SK-N-SH (cell line): ENCODE measurements at regions not wholly inside any gene's neighbourhood (a gene's known extent, or its start where the extent isn't known, plus 50 kb on each side); places are given as distances from the start of the nearest gene placed in this dataset.

ENCODE experiments used
- CTCF ChIA-PET: fragments of 300-600, 350-600 bp; formaldehyde crosslinking; extraction: SDS; loops from one replicate; lab custom pipeline; 2021; lab: Yijun Ruan, JAX
- POLR2A ChIA-PET: fragments of 350-600 bp; sonication (Branson Sonifier 250); formaldehyde crosslinking; extraction: SDS; loops from one replicate; lab custom pipeline; 2020; ENCODE audit warnings: antibody characterized with exemption, inconsistent platforms; lab: Yijun Ruan, JAX
- DNase-seq: peaks from one replicate; pipeline ENCODE4 v3.0.0; 2012
- H2AFZ ChIP-seq: fragments of 200-600 bp; sonication (generic); 2 replicates; pipeline ENCODE4 v1.8.1; 2016; ENCODE audit warnings: antibody characterized with exemption, mild to moderate bottlenecking, low read depth
- H3F3A ChIP-seq: fragments of 200-600 bp; sonication (generic); replicated peaks from 2 replicates; pipeline ENCODE3; 2016; ENCODE audit warnings: antibody characterized with exemption, mild to moderate bottlenecking; ENCODE audit not compliant: insufficient read depth
- H3K27ac ChIP-seq, 2 experiments: fragments of 200-500 bp in 1 of 2; fragments of 200-600 bp in 1 of 2; sonication (Bioruptor generic) in 1 of 2; sonication (generic), shearing (Covaris generic) in 1 of 2; 2 replicates each; pipeline versions ENCODE4 v1.5.1 to v1.6.1; 2014 to 2016; ENCODE audit warnings: low read depth in 2 of 2, inconsistent platforms in 1 of 2, low read length in 1 of 2, mild to moderate bottlenecking in 1 of 2, mixed read lengths in 1 of 2
- H3K27me3 ChIP-seq: fragments of 200-600 bp; sonication (generic), shearing (Covaris generic); 2 replicates; pipeline ENCODE4 v1.6.1; 2016; ENCODE audit warnings: mixed run types; ENCODE audit not compliant: insufficient read depth
- H3K36me3 ChIP-seq, 2 experiments: fragments of 200-500 bp in 1 of 2; fragments of 200-600 bp in 1 of 2; sonication (Bioruptor generic) in 1 of 2; sonication (generic) in 1 of 2; replicated peaks in 1 of 2; 2 replicates each; pipeline versions ENCODE3 to v1.5.1; 2014 to 2016; ENCODE audit warnings: low read length in 1 of 2, mild to moderate bottlenecking in 1 of 2; ENCODE audit not compliant: insufficient read depth in 2 of 2, control insufficient read depth in 1 of 2
- H3K4me1 ChIP-seq, 2 experiments: fragments of 200-500 bp in 1 of 2; fragments of 200-600 bp in 1 of 2; sonication (Bioruptor generic) in 1 of 2; sonication (generic), shearing (Covaris generic) in 1 of 2; 2 replicates each; pipeline versions ENCODE4 v1.5.1 to v1.6.1; 2014 to 2016; ENCODE audit warnings: low read depth in 1 of 2, low read length in 1 of 2, mixed run types in 1 of 2; ENCODE audit not compliant: insufficient read depth in 2 of 2, control insufficient read depth in 1 of 2
- H3K4me2 ChIP-seq: fragments of 200-600 bp; sonication (generic), shearing (Covaris generic); 2 replicates; pipeline ENCODE4 v1.6.1; 2017; ENCODE audit warnings: mixed run types
- H3K4me3 ChIP-seq, 2 experiments: fragments of 200-500 bp in 1 of 2; fragments of 200-600 bp in 1 of 2; sonication (Bioruptor generic) in 1 of 2; sonication (generic), shearing (Covaris generic) in 1 of 2; 2 replicates each; pipeline versions ENCODE4 v1.5.1 to v1.8.1; 2014 to 2016; ENCODE audit warnings: low read depth in 2 of 2, inconsistent platforms in 1 of 2, low read length in 1 of 2, mild to moderate bottlenecking in 1 of 2, mixed read lengths in 1 of 2, moderate library complexity in 1 of 2
- H3K79me2 ChIP-seq: fragments of 200-600 bp; sonication (generic); 2 replicates; pipeline ENCODE4 v1.8.1; 2017; ENCODE audit warnings: mild to moderate bottlenecking; ENCODE audit not compliant: insufficient read depth
- H3K9ac ChIP-seq: fragments of 200-600 bp; sonication (generic); 2 replicates; pipeline ENCODE4 v1.6.1; 2017; ENCODE audit warnings: mixed run types
- H3K9me2 ChIP-seq: fragments of 200-600 bp; sonication (generic); 2 replicates; pipeline ENCODE4 v1.6.1; 2017; ENCODE audit warnings: mixed run types
- H3K9me3 ChIP-seq: fragments of 200-600 bp; sonication (generic); 2 replicates; pipeline ENCODE4 v1.6.1; 2017; ENCODE audit warnings: mixed run types, mild to moderate bottlenecking, moderate library complexity
- H4K20me1 ChIP-seq: fragments of 200-600 bp; sonication (generic); 2 replicates; pipeline ENCODE4 v1.6.1; 2017; ENCODE audit warnings: mild to moderate bottlenecking, mixed run types; ENCODE audit not compliant: insufficient read depth
- ELF1 ChIP-seq: IDR thresholded peaks from 2 replicates; pipeline ENCODE4 v1.4.0; 2012
- EP300 ChIP-seq, 2 experiments: IDR thresholded peaks; 2 replicates each; pipeline versions ENCODE4 v1.4.0 to v1.6.1; 2012; ENCODE audit warnings: borderline replicate concordance in 1 of 2, low read depth in 1 of 2, low read length in 1 of 2
- EZH2phosphoT487 ChIP-seq: fragments of 200-600 bp; sonication (generic); IDR thresholded peaks from 2 replicates; pipeline ENCODE4 v1.6.1; 2017; ENCODE audit warnings: low read depth, mixed run types, mild to moderate bottlenecking, antibody characterized with exemption, moderate library complexity, borderline replicate concordance
- FOXM1 ChIP-seq: IDR thresholded peaks from 2 replicates; pipeline ENCODE4 v1.4.0; 2012; ENCODE audit warnings: low read depth, mild to moderate bottlenecking
- GABPA ChIP-seq: IDR thresholded peaks from 2 replicates; pipeline ENCODE4 v1.4.0; 2012; ENCODE audit warnings: low read depth, mild to moderate bottlenecking
- GATA2 ChIP-seq: sonication (generic); formaldehyde crosslinking; IDR thresholded peaks from 2 replicates; pipeline ENCODE4 v1.5.0; 2020; ENCODE audit warnings: mild to moderate bottlenecking, missing genetic modification reagents
- IRF3 ChIP-seq: fragments of 150-350 bp; IDR thresholded peaks from 2 replicates; pipeline ENCODE4 v1.6.1; 2016; ENCODE audit warnings: mild to moderate bottlenecking, low read depth, low read length
- JUND ChIP-seq: IDR thresholded peaks from 2 replicates; pipeline ENCODE4 v1.4.0; 2012
- NFIC ChIP-seq: IDR thresholded peaks from 2 replicates; pipeline ENCODE4 v1.4.0; 2012; ENCODE audit warnings: borderline replicate concordance
- POLR2AphosphoS5 ChIP-seq: IDR thresholded peaks from 2 replicates; pipeline ENCODE4 v1.6.1; 2012; ENCODE audit warnings: low read depth, low read length
- RCOR1 ChIP-seq: fragments of 150-350 bp; IDR thresholded peaks from 2 replicates; pipeline ENCODE4 v1.6.1; 2017; ENCODE audit warnings: antibody characterized with exemption, low read length
- RFX5 ChIP-seq: IDR thresholded peaks from 2 replicates; pipeline ENCODE4 v1.6.1; 2012; ENCODE audit warnings: mild to moderate bottlenecking, improper control_type of control experiment, low read length
- RXRA ChIP-seq: IDR thresholded peaks from 2 replicates; pipeline ENCODE4 v1.4.0; 2012; ENCODE audit warnings: low read depth, mild to moderate bottlenecking, borderline replicate concordance
- TAF1 ChIP-seq: IDR thresholded peaks from 2 replicates; pipeline ENCODE4 v1.6.1; 2012; ENCODE audit warnings: low read depth, mild to moderate bottlenecking, low read length, moderate library complexity, borderline replicate concordance
- TCF12 ChIP-seq: IDR thresholded peaks from 2 replicates; pipeline ENCODE4 v1.4.0; 2012
- USF1 ChIP-seq: IDR thresholded peaks from 2 replicates; pipeline ENCODE4 v1.4.0; 2012; ENCODE audit warnings: low read depth, borderline replicate concordance
- USF2 ChIP-seq: fragments of 150-350 bp; IDR thresholded peaks from 2 replicates; pipeline ENCODE4 v1.6.1; 2017; ENCODE audit warnings: antibody characterized with exemption, low read length, low read depth, borderline replicate concordance
- WGBS: methylation state at CpG from one replicate; pipeline ENCODE4 v1.1.6; 2017; ENCODE audit warnings: low lambda C conversion rate; 5-methylcytosine and 5-hydroxymethylcytosine counted together
- TF ChIP-seq, protein P1 (sequence below): IDR thresholded peaks from 2 replicates; pipeline ENCODE4 v1.4.0; 2012; ENCODE audit warnings: low read depth, borderline replicate concordance
- TF ChIP-seq, protein P2 (sequence below): IDR thresholded peaks from 2 replicates; pipeline ENCODE4; 2012

DNA sequence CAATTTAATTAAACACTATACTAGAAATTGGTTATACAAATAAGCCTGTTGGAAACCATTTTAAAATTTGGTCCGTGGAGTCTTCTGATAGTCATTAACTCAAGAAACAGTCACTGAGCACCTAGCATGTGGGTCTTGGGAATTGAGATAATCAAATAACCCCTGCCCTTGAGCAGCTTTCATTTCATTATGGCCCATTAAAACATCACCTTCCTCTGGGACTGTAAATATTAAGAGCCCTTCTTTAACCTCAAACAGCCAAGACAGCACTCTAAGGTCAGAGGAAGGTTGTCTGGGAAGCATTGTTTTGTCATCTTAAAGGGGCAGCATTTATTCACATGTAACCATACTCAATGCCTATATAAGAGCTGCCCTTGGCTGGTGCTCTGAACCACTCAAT, 610.3 kb upstream of the USP24 start:
- peaks cover 10 to 12% of the 10 kb centered on the region in 2 experiments; a peak in 3 of 4 replicates for H3K4me1 ChIP-seq
- H3K79me2 ChIP-seq, result no peaks in the 10 kb centered on the region
- H3K27me3 ChIP-seq, result no peaks in the 10 kb centered on the region
- no peaks in the 10 kb centered on the region for H3K9me3 ChIP-seq
- ChIA-PET CTCF (interaction anchor here (1.1 kb wide), 1 partner anchor 18 kb away, joined by 3 read pairs; no protein-coding TSS in a partner anchor), POLR2A (no interaction called here)
- 53% methylated on average over 1 of the region's 1 CpG for WGBS
- H3K9me2 ChIP-seq, result no peaks in the 10 kb centered on the region
- no peaks in the 10 kb centered on the region for H3K36me3 ChIP-seq
- no peak overlapping the region for H2AFZ ChIP-seq
- no peaks in the 10 kb centered on the region for H4K20me1 ChIP-seq
- H3K9ac ChIP-seq, result no peak overlapping the region
- no peaks in the 10 kb centered on the region for H3F3A ChIP-seq
- no peak for TF ChIP-seq ELF1
- no peak for TF ChIP-seq USF2
- no peak for TF ChIP-seq IRF3
- TF ChIP-seq RCOR1, result no peak
- DNase-seq, result no peak
- no peak overlapping the region for H3K4me3 ChIP-seq
- H3K27ac ChIP-seq, result peak overlapping the region in 1 of 2 experiments; percentile 76; a peak in 2 of 4 replicates
- H3K4me2 ChIP-seq, result no peak overlapping the region

DNA sequence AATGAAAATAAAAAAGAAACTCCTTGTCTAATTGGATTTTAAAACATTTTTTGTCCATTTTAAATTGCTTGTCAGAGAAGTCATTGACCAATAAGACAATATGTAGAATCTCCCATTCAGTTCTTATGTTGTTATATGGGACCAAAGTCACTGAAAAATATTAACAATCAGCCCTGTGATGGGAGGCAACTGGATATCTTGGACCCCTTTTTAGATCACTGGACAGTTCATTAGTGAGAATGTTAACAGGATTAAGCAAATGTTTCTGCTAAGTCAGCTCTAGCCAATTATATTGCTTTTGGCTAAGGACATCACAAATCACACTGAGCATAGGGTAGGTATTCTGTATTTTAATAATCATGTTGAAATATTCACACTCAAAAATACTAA, 609.1 kb upstream of the USP24 start:
- no peak for DNase-seq
- Histone ChIP-seq H3K4me1 (peaks cover 8 to 12% of the 10 kb centered on the region in 2 experiments; a peak in 3 of 4 replicates), H4K20me1 (no peaks in the 10 kb centered on the region), H3K9me3 (no peaks in the 10 kb centered on the region), H2AFZ (no peak overlapping the region), H3K9me2 (no peaks in the 10 kb centered on the region), H3K4me3 (no peak overlapping the region), H3K4me2 (peak overlapping the region; percentile 32; the same call in 1 of the 2 replicates), H3K79me2 (no peaks in the 10 kb centered on the region), H3F3A (no peaks in the 10 kb centered on the region)
- POLR2A ChIA-PET, result no interaction called here
- no peak for TF ChIP-seq USF1
- TF ChIP-seq GATA2 (CRISPR knock-in tag), result no peak
- TF ChIP-seq RXRA, result no peak
- TF ChIP-seq TAF1, result no peak
- TF ChIP-seq ELF1, result no peak
- no peak for TF ChIP-seq GABPA
- TF ChIP-seq, protein P1, sequence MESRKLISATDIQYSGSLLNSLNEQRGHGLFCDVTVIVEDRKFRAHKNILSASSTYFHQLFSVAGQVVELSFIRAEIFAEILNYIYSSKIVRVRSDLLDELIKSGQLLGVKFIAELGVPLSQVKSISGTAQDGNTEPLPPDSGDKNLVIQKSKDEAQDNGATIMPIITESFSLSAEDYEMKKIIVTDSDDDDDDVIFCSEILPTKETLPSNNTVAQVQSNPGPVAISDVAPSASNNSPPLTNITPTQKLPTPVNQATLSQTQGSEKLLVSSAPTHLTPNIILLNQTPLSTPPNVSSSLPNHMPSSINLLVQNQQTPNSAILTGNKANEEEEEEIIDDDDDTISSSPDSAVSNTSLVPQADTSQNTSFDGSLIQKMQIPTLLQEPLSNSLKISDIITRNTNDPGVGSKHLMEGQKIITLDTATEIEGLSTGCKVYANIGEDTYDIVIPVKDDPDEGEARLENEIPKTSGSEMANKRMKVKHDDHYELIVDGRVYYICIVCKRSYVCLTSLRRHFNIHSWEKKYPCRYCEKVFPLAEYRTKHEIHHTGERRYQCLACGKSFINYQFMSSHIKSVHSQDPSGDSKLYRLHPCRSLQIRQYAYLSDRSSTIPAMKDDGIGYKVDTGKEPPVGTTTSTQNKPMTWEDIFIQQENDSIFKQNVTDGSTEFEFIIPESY, result no peak
- no peak for TF ChIP-seq TCF12
- TF ChIP-seq JUND, result no peak
- TF ChIP-seq FOXM1, result no peak
- no peak for TF ChIP-seq RFX5
- TF ChIP-seq EZH2phosphoT487, result no peak
- TF ChIP-seq IRF3, result no peak
- no peak for TF ChIP-seq NFIC
- TF ChIP-seq POLR2AphosphoS5, result no peak
- no peak for TF ChIP-seq EP300 (IDR thresholded peaks at IDR 0.05; ENCODE audit: borderline replicate concordance in 1 of 2, low read depth in 1 of 2, low read length in 1 of 2)
- TF ChIP-seq, protein P2, sequence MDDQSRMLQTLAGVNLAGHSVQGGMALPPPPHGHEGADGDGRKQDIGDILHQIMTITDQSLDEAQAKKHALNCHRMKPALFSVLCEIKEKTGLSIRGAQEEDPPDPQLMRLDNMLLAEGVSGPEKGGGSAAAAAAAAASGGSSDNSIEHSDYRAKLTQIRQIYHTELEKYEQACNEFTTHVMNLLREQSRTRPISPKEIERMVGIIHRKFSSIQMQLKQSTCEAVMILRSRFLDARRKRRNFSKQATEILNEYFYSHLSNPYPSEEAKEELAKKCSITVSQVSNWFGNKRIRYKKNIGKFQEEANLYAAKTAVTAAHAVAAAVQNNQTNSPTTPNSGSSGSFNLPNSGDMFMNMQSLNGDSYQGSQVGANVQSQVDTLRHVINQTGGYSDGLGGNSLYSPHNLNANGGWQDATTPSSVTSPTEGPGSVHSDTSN, result no peak
- TF ChIP-seq, all 33 proteins: peak for 0
- CTCF ChIA-PET, result no interaction called here
- Histone ChIP-seq H3K9ac (no peak overlapping the region), H3K27ac (peak overlapping the region in 1 of 2 experiments; percentile 45; a peak in 1 of 4 replicates), H3K36me3 (no peaks in the 10 kb centered on the region), H3K27me3 (no peaks in the 10 kb centered on the region)
